ENCODE measurements at regions not wholly inside any gene's neighbourhood (a gene's known extent, or its start where the extent isn't known, plus 50 kb on each side); places are given as distances from the start of the nearest gene placed in this dataset.

DNA sequence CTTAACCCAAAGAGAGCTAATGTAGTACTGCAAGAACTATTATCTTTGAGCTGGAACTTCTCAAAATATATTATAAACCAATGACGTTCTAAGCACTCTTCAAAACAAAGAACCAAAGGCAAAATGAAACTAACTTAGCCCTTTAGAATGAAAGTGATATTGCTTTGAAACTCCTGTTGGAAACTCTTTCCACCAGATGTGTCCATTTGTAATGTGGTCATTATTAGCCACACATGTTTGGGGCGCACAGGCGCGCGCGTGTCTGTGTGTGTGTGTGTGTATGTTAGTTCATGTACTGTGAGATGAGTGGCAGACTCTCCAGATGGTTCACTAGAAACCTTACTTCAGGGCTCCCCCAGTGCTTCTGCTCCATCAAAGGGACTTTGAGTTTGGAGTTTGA, 323.4 kb downstream of the BCL11A start:
- Histone ChIP-seq H2AFZ (no peak overlapping the region), H3K36me3 (ENCODE audit: low read depth) (no peaks in the 10 kb centered on the region), H4K20me1 (ENCODE audit: insufficient read depth) (no peaks in the 10 kb centered on the region), H3K4me1 (replicated peaks; ENCODE audit: insufficient read depth) (no peaks in the 10 kb centered on the region), H3K9me3 (ENCODE audit: insufficient read depth, low read depth) (no peaks in the 10 kb centered on the region), H3K4me3 (no peak overlapping the region), H3K27me3 (ENCODE audit: insufficient read depth, low read depth) (peaks cover 14% of the 10 kb centered on the region), H3F3A (ENCODE audit: insufficient read depth, low read depth) (no peaks in the 10 kb centered on the region), H3K4me2 (no peak overlapping the region), H3K79me2 (ENCODE audit: low read depth) (no peaks in the 10 kb centered on the region), H3K27ac (no peak overlapping the region), H3K9me2 (ENCODE audit: insufficient read depth) (no peaks in the 10 kb centered on the region)
- TF ChIP-seq EZH2 (IDR thresholded peaks at IDR 0.05; ENCODE audit: low read depth) (no peak), CTCF (conservative IDR thresholded peaks at IDR 0.05) (no peak)
- POLR2A ChIA-PET (ENCODE audit: unreplicated experiment), result no interaction called here
- intact Hi-C loops (cut with micrococcal nuclease; ENCODE audit: unreplicated experiment), result no loop called here
- BruUV-seq (replicated peaks), result no TSS peak
- DNase-seq, result no peak
- CTCF ChIA-PET, result no interaction called here

GRCh38 chr2:60226943-60227342, 326.5 kb downstream of the BCL11A start:
- Histone ChIP-seq H3K9me3 (ENCODE audit: insufficient read depth, low read depth) (no peaks in the 10 kb centered on the region), H3K27me3 (ENCODE audit: insufficient read depth, low read depth) (peaks cover 14% of the 10 kb centered on the region), H3K36me3 (ENCODE audit: low read depth) (no peaks in the 10 kb centered on the region), H3K27ac (no peak overlapping the region), H3K79me2 (ENCODE audit: low read depth) (no peaks in the 10 kb centered on the region), H3F3A (ENCODE audit: insufficient read depth, low read depth) (no peaks in the 10 kb centered on the region), H3K4me3 (no peak overlapping the region), H2AFZ (no peak overlapping the region), H3K4me2 (no peak overlapping the region), H3K9me2 (ENCODE audit: insufficient read depth) (no peaks in the 10 kb centered on the region), H3K4me1 (replicated peaks; ENCODE audit: insufficient read depth) (no peaks in the 10 kb centered on the region), H4K20me1 (ENCODE audit: insufficient read depth) (no peaks in the 10 kb centered on the region)
- CTCF ChIA-PET, result no interaction called here
- DNase-seq, result no peak
- POLR2A ChIA-PET (ENCODE audit: unreplicated experiment), result no interaction called here
- no peak for TF ChIP-seq CTCF (conservative IDR thresholded peaks at IDR 0.05)
- TF ChIP-seq EZH2 (IDR thresholded peaks at IDR 0.05; ENCODE audit: low read depth), result no peak
- intact Hi-C loops (cut with micrococcal nuclease; ENCODE audit: unreplicated experiment), result no loop called here
- BruUV-seq (replicated peaks), result no TSS peak

- H3K27ac ChIP-seq, result no peak overlapping the region
- H2AFZ ChIP-seq, result no peak overlapping the region
- no peak overlapping the region for H3K4me2 ChIP-seq
- intact Hi-C loops (cut with micrococcal nuclease; ENCODE audit: unreplicated experiment), result no loop called here
- H3K79me2 ChIP-seq (ENCODE audit: low read depth), result no peaks in the 10 kb centered on the region
- BruUV-seq (replicated peaks), result no TSS peak
- CTCF ChIA-PET, result no interaction called here
- DNase-seq, result no peak
- no peaks in the 10 kb centered on the region for H3K4me1 ChIP-seq (replicated peaks; ENCODE audit: insufficient read depth)
- no peaks in the 10 kb centered on the region for H4K20me1 ChIP-seq (ENCODE audit: insufficient read depth)
- H3F3A ChIP-seq (ENCODE audit: insufficient read depth, low read depth), result no peaks in the 10 kb centered on the region
- H3K27me3 ChIP-seq (ENCODE audit: insufficient read depth, low read depth), result peaks cover 14% of the 10 kb centered on the region
- H3K9me2 ChIP-seq (ENCODE audit: insufficient read depth), result no peaks in the 10 kb centered on the region
- H3K36me3 ChIP-seq (ENCODE audit: low read depth), result no peaks in the 10 kb centered on the region
- TF ChIP-seq CTCF (conservative IDR thresholded peaks at IDR 0.05) (no peak), EZH2 (IDR thresholded peaks at IDR 0.05; ENCODE audit: low read depth) (no peak)
- H3K9me3 ChIP-seq (ENCODE audit: insufficient read depth, low read depth), result no peaks in the 10 kb centered on the region
- H3K4me3 ChIP-seq, result no peak overlapping the region
- POLR2A ChIA-PET (ENCODE audit: unreplicated experiment), result no interaction called here
Observed at GRCh38 chr2:60226191-60226590, 327.3 kb downstream of the BCL11A start.

All from PC-9 (cell line).